ENCODE measurements at regions not wholly inside any gene's neighbourhood (a gene's known extent, or its start where the extent isn't known, plus 50 kb on each side); places are given as distances from the start of the nearest gene placed in this dataset.

DNA sequence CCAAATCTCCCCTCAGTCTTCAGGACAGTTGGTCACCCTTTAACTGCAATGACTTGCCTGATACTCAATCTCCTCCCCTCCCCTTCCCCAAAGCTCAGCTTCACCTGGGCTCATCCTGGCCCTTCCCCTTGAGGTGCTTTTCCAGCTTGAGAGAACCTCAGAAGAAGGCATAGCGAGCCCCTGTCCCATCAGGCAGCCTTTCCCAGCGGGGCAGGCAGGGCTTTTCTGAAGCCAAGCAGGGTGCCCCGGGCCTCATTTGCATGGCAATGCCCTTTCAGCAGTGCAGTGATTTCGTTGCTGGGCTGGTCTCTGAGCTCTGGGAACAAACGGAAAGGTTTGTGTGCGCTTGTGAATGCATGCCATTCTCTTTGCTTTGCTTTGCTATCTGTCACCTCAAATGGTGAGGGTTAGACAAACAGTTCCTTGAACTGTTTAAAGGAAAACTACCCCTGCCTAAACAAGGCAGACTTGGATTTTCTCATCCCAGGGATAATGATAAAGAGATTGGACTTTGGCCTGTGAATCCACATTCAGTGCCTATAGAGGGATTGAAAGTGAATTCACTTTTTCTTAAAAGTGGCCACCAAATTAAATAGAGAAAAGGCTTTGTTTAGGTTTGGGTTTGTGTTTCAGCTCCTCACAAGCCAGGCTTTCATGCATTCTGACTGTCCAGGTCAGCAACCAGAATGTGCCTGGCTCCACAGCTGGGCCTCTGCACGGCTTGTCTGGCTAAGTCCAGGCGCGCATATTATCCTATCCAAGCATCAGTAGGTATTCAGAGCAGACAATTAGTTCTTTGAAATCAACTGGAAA lies 165.3 kb downstream of the ZNF608 start:
- FAIRE-seq (no peak), DNase-seq (ENCODE audit: low read depth, low spot score) (no peak)
- H3K79me2 ChIP-seq (ENCODE audit: control insufficient read depth, insufficient read depth, low read length) = no peaks in the 10 kb centered on the region
- H3K4me3 ChIP-seq (ENCODE audit: control insufficient read depth in 2 of 3, extremely low read depth in 1 of 3, insufficient read depth in 2 of 3, low read depth in 1 of 3, low read length in 3 of 3) = no peak overlapping the region
- no peaks in the 10 kb centered on the region for H3K36me3 ChIP-seq (ENCODE audit: control insufficient read depth in 2 of 2, extremely low read depth in 1 of 2, insufficient read depth in 2 of 2, low read length in 2 of 2)
- H3K9me3 ChIP-seq (ENCODE audit: control insufficient read depth, low read depth, low read length) = no peaks in the 10 kb centered on the region
- H3K27ac ChIP-seq (ENCODE audit: control insufficient read depth, insufficient read depth, low read length) = no peak overlapping the region
- H3K4me2 ChIP-seq (ENCODE audit: control insufficient read depth, extremely low read depth, insufficient read depth, low read depth, low read length) = no peak overlapping the region
- TF ChIP-seq EZH2 (IDR thresholded peaks at IDR 0.05; ENCODE audit: low read length) = no peak
- TF ChIP-seq CTCF (optimal IDR thresholded peaks at IDR 0.05 in 1 of 3, IDR thresholded peaks at IDR 0.05 in 1 of 3, conservative IDR thresholded peaks at IDR 0.05 in 1 of 3; ENCODE audit: extremely low read depth in 1 of 3, insufficient read depth in 2 of 3, low read length in 3 of 3) = no peak
- H3K9me1 ChIP-seq (ENCODE audit: control insufficient read depth, extremely low read depth, insufficient read depth, low read length) = no peaks in the 10 kb centered on the region
- no peak overlapping the region for H2AFZ ChIP-seq (ENCODE audit: control insufficient read depth, low read length)
- H4K20me1 ChIP-seq (ENCODE audit: control insufficient read depth, extremely low read depth, insufficient read depth, low read length) = no peaks in the 10 kb centered on the region
- no peaks in the 10 kb centered on the region for H3K27me3 ChIP-seq (ENCODE audit: control insufficient read depth, extremely low read depth, insufficient read depth, low read length)
- peaks cover 4% of the 10 kb centered on the region for H3K4me1 ChIP-seq (ENCODE audit: control insufficient read depth, extremely low read depth, insufficient read depth, low read length)
- dilution Hi-C loops (cut with MboI; ENCODE audit: extremely low pct_ligation_motif_present, low sequenced_read_pairs) = no loop called here
- no peak overlapping the region for H3K9ac ChIP-seq (ENCODE audit: control insufficient read depth, extremely low read depth, insufficient read depth, low read length)

DNA sequence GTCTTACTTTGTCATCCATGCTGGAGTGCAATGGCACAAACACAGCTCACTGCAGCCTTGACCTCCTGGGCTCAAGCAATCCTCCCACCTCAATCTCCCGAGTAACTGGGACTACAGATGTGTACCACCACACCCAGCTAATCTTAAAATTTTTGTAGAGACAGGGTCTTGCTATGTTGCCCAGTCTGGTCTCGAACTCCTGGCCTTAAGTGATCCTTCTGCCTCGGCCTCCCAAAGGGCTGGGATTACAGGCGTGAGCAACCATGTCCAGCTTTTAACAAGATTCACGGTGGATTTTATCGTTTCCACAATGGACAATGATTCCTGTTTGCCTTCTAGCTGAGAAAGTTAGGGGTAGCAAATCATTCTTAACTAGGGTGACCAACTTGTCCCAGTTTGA lies 165.9 kb downstream of the ZNF608 start:
- no peak overlapping the region for H3K9ac ChIP-seq (ENCODE audit: control insufficient read depth, extremely low read depth, insufficient read depth, low read length)
- H3K79me2 ChIP-seq (ENCODE audit: control insufficient read depth, insufficient read depth, low read length) = no peaks in the 10 kb centered on the region
- FAIRE-seq (no peak), DNase-seq (ENCODE audit: low read depth, low spot score) (no peak)
- no peak overlapping the region for H3K27ac ChIP-seq (ENCODE audit: control insufficient read depth, insufficient read depth, low read length)
- TF ChIP-seq EZH2 (IDR thresholded peaks at IDR 0.05; ENCODE audit: low read length) (no peak), CTCF (optimal IDR thresholded peaks at IDR 0.05 in 1 of 3, IDR thresholded peaks at IDR 0.05 in 1 of 3, conservative IDR thresholded peaks at IDR 0.05 in 1 of 3; ENCODE audit: extremely low read depth in 1 of 3, insufficient read depth in 2 of 3, low read length in 3 of 3) (no peak)
- H3K36me3 ChIP-seq (ENCODE audit: control insufficient read depth in 2 of 2, extremely low read depth in 1 of 2, insufficient read depth in 2 of 2, low read length in 2 of 2) = no peaks in the 10 kb centered on the region
- H3K9me1 ChIP-seq (ENCODE audit: control insufficient read depth, extremely low read depth, insufficient read depth, low read length) = no peaks in the 10 kb centered on the region
- no peak overlapping the region for H3K4me2 ChIP-seq (ENCODE audit: control insufficient read depth, extremely low read depth, insufficient read depth, low read depth, low read length)
- no peak overlapping the region for H3K4me3 ChIP-seq (ENCODE audit: control insufficient read depth in 2 of 3, extremely low read depth in 1 of 3, insufficient read depth in 2 of 3, low read depth in 1 of 3, low read length in 3 of 3)
- no peaks in the 10 kb centered on the region for H3K27me3 ChIP-seq (ENCODE audit: control insufficient read depth, extremely low read depth, insufficient read depth, low read length)
- H2AFZ ChIP-seq (ENCODE audit: control insufficient read depth, low read length) = no peak overlapping the region
- H4K20me1 ChIP-seq (ENCODE audit: control insufficient read depth, extremely low read depth, insufficient read depth, low read length) = no peaks in the 10 kb centered on the region
- no peaks in the 10 kb centered on the region for H3K9me3 ChIP-seq (ENCODE audit: control insufficient read depth, low read depth, low read length)
- dilution Hi-C loops (cut with MboI; ENCODE audit: extremely low pct_ligation_motif_present, low sequenced_read_pairs) = no loop called here
- peaks cover 4% of the 10 kb centered on the region for H3K4me1 ChIP-seq (ENCODE audit: control insufficient read depth, extremely low read depth, insufficient read depth, low read length)

All from keratinocyte (primary cell).